Heart left ventricle (tissue), 16 donors: ENCODE measurements at regions not wholly inside any gene's neighbourhood (a gene's known extent, or its start where the extent isn't known, plus 50 kb on each side); places are given as distances from the start of the nearest gene placed in this dataset.

Experiments
- ATAC-seq, 4 donors: fragments of 200-7000 bp; cut with Tn5 transposase; one replicate each; pipeline ENCODE4 v1.9.1; 2020 to 2022; ENCODE audit warnings: moderate library complexity in 4 of 4, mild to moderate bottlenecking in 3 of 4, moderate number of reproducible peaks in 1 of 4
- DNase-seq, 5 donors: peaks; one replicate each; pipeline ENCODE4 v3.0.0-alpha.2; 2020
- H3K27ac ChIP-seq, 12 donors: fragments of 200-600 bp; sonication (generic) in 4 of 12; one replicate each; pipeline versions ENCODE4 v1.5.0 to v1.8.0; 2016 to 2022; ENCODE audit warnings: mild to moderate bottlenecking in 2 of 12
- H3K27me3 ChIP-seq, 9 donors: fragments of 200-600 bp; sonication (generic) in 2 of 9; one replicate each; pipeline versions ENCODE4 v1.5.1 to v1.8.0; 2016 to 2022; ENCODE audit warnings: mild to moderate bottlenecking in 3 of 9
- H3K36me3 ChIP-seq, 9 donors: fragments of 200-600 bp; sonication (generic) in 2 of 9; one replicate each; pipeline versions ENCODE4 v1.5.0 to v1.8.0; 2018 to 2022; ENCODE audit warnings: mild to moderate bottlenecking in 2 of 9
- H3K4me1 ChIP-seq, 12 donors: fragments of 200-600 bp; sonication (generic) in 4 of 12; one replicate each; pipeline versions ENCODE4 v1.5.0 to v1.8.0; 2016 to 2022; ENCODE audit warnings: mild to moderate bottlenecking in 3 of 12
- H3K4me3 ChIP-seq, 12 donors: fragments of 200-600 bp; sonication (generic) in 4 of 12; one replicate each; pipeline versions ENCODE4 v1.5.0 to v1.8.0; 2017 to 2022; ENCODE audit warnings: mild to moderate bottlenecking in 9 of 12, moderate library complexity in 4 of 12
- H3K9me3 ChIP-seq, 12 donors: fragments of 200-600 bp; sonication (generic) in 4 of 12; one replicate each; pipeline versions ENCODE4 v1.5.0 to v1.8.0; 2016 to 2022; ENCODE audit warnings: mild to moderate bottlenecking in 1 of 12
- POLR2A ChIP-seq, 2 donors: fragments of 450-650 bp; IDR thresholded peaks; one replicate each; pipeline ENCODE4 v1.6.1; 2017; ENCODE audit warnings: antibody characterized with exemption in 2 of 2, mild to moderate bottlenecking in 2 of 2, moderate library complexity in 2 of 2
- WGBS, 4 donors: extraction: QIAGEN DNeasy Blood & Tissue Kit in 2 of 4; methylation state at CpG; one replicate each; pipeline versions ENCODE4 v1.1.5 to v1.1.7; 2013 to 2018; 5-methylcytosine and 5-hydroxymethylcytosine counted together
- intact Hi-C, 10 donors: fragments of 100-400 bp; cut with DNase I; formaldehyde crosslinking; loops; one replicate each; pipeline versions ENCODE4 v1.11.1 to v1.14.2; 2022
- TF ChIP-seq, protein P1 (sequence below), 12 donors: fragments of 200-600 bp; sonication (generic) in 4 of 12; IDR thresholded peaks; one replicate each; pipeline versions ENCODE4 v1.5.0 to v1.8.0; 2018 to 2022; ENCODE audit warnings: antibody characterized with exemption in 12 of 12, mild to moderate bottlenecking in 5 of 12
- donor health status: ischemic (EF 13 %, LVEDD 7.1; RV severe dilation, severe dysfunction).
- donor health status: healthy with polysubstance abuse.
- donor health status: DM: no; HTN: yes; CAD: no.
- donor health status: DM: no; HTN: no; CAD: no.
- donor health status: ischemic (EF 25% LVEDD 6.9; RV normal size, moderate dysfunction).
- donor health status: ischemic (EF 25% LVEDD 5.7; RV mildly dilated, moderate dysfunction).
- donor health status: healthy.
- donor health status: DM: yes; HTN: yes; CAD: no.
- donor health status: ischemic (EF 35%, LVEDD 5.7; RV mildly dilated, moderate dysfunction).
- donor health status: nonischemic (EF 11% LVEDD 7.7; RV severe dilation, severe dysfunction).
- donor health status: DM: yes; HTN: yes; CAD: no.
- donor health status: PGD.
- donor health status: ischemic (EF 29% LVEDD 5.4; RV normal size, mild dysfunction).
- donor health status: nonischemic (EF 23%, LVEDD 6.1; RV moderate dilation, normal function).

- no peak for ATAC-seq
- 24 to 31% (median 31%) methylated on average over 2 of the region's 2 CpGs for WGBS, 4 donors
- no peak overlapping the region for H3K27ac ChIP-seq
These were observed 53.0 kb upstream of the MAGI2 start for GRCh38 chr7:79506481-79506880.

GRCh38 chr7:79504607-79505389 is 51.3 kb upstream of the MAGI2 start:
- 50 to 61% (median 60%) methylated on average over 9 of the region's 9 CpGs for WGBS, 4 donors
- TF ChIP-seq, protein P1, sequence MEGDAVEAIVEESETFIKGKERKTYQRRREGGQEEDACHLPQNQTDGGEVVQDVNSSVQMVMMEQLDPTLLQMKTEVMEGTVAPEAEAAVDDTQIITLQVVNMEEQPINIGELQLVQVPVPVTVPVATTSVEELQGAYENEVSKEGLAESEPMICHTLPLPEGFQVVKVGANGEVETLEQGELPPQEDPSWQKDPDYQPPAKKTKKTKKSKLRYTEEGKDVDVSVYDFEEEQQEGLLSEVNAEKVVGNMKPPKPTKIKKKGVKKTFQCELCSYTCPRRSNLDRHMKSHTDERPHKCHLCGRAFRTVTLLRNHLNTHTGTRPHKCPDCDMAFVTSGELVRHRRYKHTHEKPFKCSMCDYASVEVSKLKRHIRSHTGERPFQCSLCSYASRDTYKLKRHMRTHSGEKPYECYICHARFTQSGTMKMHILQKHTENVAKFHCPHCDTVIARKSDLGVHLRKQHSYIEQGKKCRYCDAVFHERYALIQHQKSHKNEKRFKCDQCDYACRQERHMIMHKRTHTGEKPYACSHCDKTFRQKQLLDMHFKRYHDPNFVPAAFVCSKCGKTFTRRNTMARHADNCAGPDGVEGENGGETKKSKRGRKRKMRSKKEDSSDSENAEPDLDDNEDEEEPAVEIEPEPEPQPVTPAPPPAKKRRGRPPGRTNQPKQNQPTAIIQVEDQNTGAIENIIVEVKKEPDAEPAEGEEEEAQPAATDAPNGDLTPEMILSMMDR (IDR thresholded peaks at IDR 0.05) = no peak
- no peak for TF ChIP-seq POLR2A (IDR thresholded peaks at IDR 0.05)

More at GRCh38 chr7:79506481-79506880, 53.0 kb upstream of the MAGI2 start:
- no peak overlapping the region for H3K4me3 ChIP-seq
- peaks cover 0 to 13% (median 0%) of the 10 kb centered on the region in 12 donors for H3K4me1 ChIP-seq
- TF ChIP-seq, protein P1 (IDR thresholded peaks at IDR 0.05) = no peak
- no peak for TF ChIP-seq POLR2A (IDR thresholded peaks at IDR 0.05)
- no peaks in the 10 kb centered on the region for H3K9me3 ChIP-seq
- no peaks in the 10 kb centered on the region for H3K27me3 ChIP-seq
- H3K36me3 ChIP-seq = no peaks in the 10 kb centered on the region
- intact Hi-C loops = no loop called here
- no peak for DNase-seq

More at GRCh38 chr7:79504607-79505389, 51.3 kb upstream of the MAGI2 start:
- intact Hi-C loops = no loop called here
- Histone ChIP-seq H3K4me1 (peaks cover 0 to 13% (median 0%) of the 10 kb centered on the region in 12 donors), H3K36me3 (no peaks in the 10 kb centered on the region), H3K9me3 (no peaks in the 10 kb centered on the region), H3K4me3 (no peak overlapping the region), H3K27me3 (no peaks in the 10 kb centered on the region), H3K27ac (peak overlapping the region in 1 of 12 donors; percentile 4)
- DNase-seq = no peak
- ATAC-seq = peak in 2 of 4 donors; percentile 66 to 76
